ENCODE measurements at regions not wholly inside any gene's neighbourhood (a gene's known extent, or its start where the extent isn't known, plus 50 kb on each side); places are given as distances from the start of the nearest gene placed in this dataset.
"Not testable (repeated sequence)": the region's sequence is repeated elsewhere in the genome, so short reads cannot be mapped to it uniquely, and the experiment has no call there.

GRCh38 chr11:70594031-70594430, 195.7 kb downstream of the CTTN start:
- POLR2A ChIA-PET, result no interaction called here
- no peaks in the 10 kb centered on the region for H3K9me3 Mint-ChIP-seq

GRCh38 chr11:70594606-70595005, 196.3 kb downstream of the CTTN start:
- H3K9me3 Mint-ChIP-seq, result no peaks in the 10 kb centered on the region
- no peaks in the 10 kb centered on the region for H3K36me3 Mint-ChIP-seq
- no peak overlapping the region for H3K4me3 Mint-ChIP-seq
- intact Hi-C loops (cut with micrococcal nuclease), result no loop called here
- peaks cover 11% of the 10 kb centered on the region for H3K4me1 Mint-ChIP-seq (ENCODE audit: low read depth)
- DNase-seq, result no peak
- H3K27me3 Mint-ChIP-seq, result peaks cover 9% of the 10 kb centered on the region
- H3K27ac Mint-ChIP-seq, result no peak overlapping the region
- POLR2A ChIA-PET, result no interaction called here
- CTCF ChIA-PET, result no interaction called here

More at GRCh38 chr11:70594031-70594430, 195.7 kb downstream of the CTTN start:
- intact Hi-C loops (cut with micrococcal nuclease), result no loop called here
- H3K27ac Mint-ChIP-seq, result no peak overlapping the region
- no peak for DNase-seq
- no peak overlapping the region for H3K4me3 Mint-ChIP-seq
- peaks cover 12% of the 10 kb centered on the region for H3K27me3 Mint-ChIP-seq
- CTCF ChIA-PET, result no interaction called here
- H3K4me1 Mint-ChIP-seq (ENCODE audit: low read depth), result peaks cover 13% of the 10 kb centered on the region
- no peaks in the 10 kb centered on the region for H3K36me3 Mint-ChIP-seq

- DNase-seq, result no peak
- Mint-ChIP-seq H3K9me3 (no peaks in the 10 kb centered on the region), H3K27me3 (peaks cover 9% of the 10 kb centered on the region), H3K4me3 (no peak overlapping the region), H3K4me1 (ENCODE audit: low read depth) (peaks cover 8% of the 10 kb centered on the region), H3K27ac (no peak overlapping the region), H3K36me3 (no peaks in the 10 kb centered on the region)
- POLR2A ChIA-PET, result no interaction called here
- intact Hi-C loops (cut with micrococcal nuclease), result no loop called here
- CTCF ChIA-PET, result no interaction called here
Observed at GRCh38 chr11:70595016-70595415, 196.7 kb downstream of the CTTN start.

GRCh38 chr11:70595452-70595851, 197.1 kb downstream of the CTTN start:
- Mint-ChIP-seq H3K27ac (no peak overlapping the region), H3K27me3 (peaks cover 9% of the 10 kb centered on the region), H3K4me1 (ENCODE audit: low read depth) (peaks cover 4% of the 10 kb centered on the region), H3K36me3 (no peaks in the 10 kb centered on the region), H3K9me3 (no peaks in the 10 kb centered on the region), H3K4me3 (no peak overlapping the region)
- no peak for DNase-seq
- intact Hi-C loops (cut with micrococcal nuclease), result no loop called here
- CTCF ChIA-PET, result no interaction called here
- POLR2A ChIA-PET, result no interaction called here

GRCh38 chr11:70596091-70596490, 197.8 kb downstream of the CTTN start:
- ChIA-PET POLR2A (no interaction called here), CTCF (no interaction called here)
- Mint-ChIP-seq H3K4me3 (no peak overlapping the region), H3K27ac (no peak overlapping the region), H3K27me3 (peaks cover 9% of the 10 kb centered on the region), H3K36me3 (no peaks in the 10 kb centered on the region), H3K9me3 (no peaks in the 10 kb centered on the region), H3K4me1 (ENCODE audit: low read depth) (no peaks in the 10 kb centered on the region)
- no peak for DNase-seq
- intact Hi-C loops (cut with micrococcal nuclease), result no loop called here

GRCh38 chr11:70597006-70597555, 198.8 kb downstream of the CTTN start:
- ChIA-PET POLR2A (no interaction called here), CTCF (no interaction called here)
- intact Hi-C loops (cut with micrococcal nuclease), result no loop called here
- H3K27me3 Mint-ChIP-seq, result peaks cover 9% of the 10 kb centered on the region
- no peak for DNase-seq
- no peaks in the 10 kb centered on the region for H3K36me3 Mint-ChIP-seq
- H3K4me1 Mint-ChIP-seq (ENCODE audit: low read depth), result no peaks in the 10 kb centered on the region
- H3K4me3 Mint-ChIP-seq, result no peak overlapping the region
- H3K9me3 Mint-ChIP-seq, result no peaks in the 10 kb centered on the region
- no peak overlapping the region for H3K27ac Mint-ChIP-seq

DNA sequence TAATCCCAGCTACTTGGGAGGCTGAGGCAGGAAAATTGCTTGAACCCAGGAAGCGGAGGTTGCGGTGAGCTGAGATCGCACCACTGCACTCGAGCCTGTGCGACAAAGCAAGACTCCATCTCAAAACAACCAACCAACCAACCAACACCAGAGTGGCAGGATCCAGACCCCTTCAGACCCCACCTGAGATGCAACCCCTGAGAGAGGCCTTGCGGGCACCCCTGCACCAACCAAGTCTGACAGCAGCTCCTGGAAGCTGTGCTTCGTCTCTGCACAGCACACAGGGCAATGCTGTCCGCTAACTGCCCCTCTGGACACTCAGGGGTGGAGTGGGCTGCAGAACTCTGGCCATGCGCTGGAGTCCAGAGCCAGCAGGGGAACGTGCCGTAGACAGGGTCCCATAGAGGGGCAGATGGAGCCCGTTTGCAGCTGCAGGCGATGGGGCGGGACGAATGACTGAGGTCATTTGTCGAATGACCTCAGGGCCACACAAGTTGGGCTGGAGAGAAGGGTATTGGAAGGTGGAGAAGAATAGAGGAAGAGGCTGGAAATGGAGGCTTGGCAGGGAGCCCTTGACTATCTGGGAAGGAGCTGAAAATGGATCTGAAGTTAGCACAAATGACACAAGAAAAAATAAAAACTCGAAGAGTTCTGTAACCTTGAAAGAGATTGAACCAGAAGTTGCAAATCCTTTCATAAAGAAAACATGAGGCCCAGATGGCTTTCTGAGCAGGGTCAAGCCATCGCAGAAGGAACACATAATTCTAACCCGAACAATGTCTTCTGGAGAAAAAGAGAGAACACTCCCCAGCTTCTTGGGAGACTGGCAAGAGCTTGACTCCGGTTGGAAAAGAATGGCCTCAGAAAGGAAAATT, 199.7 kb downstream of the CTTN start:
- H3K9me3 Mint-ChIP-seq, result no peaks in the 10 kb centered on the region

GRCh38 chr11:70600911-70601415, 202.6 kb downstream of the CTTN start:
- H3K36me3 Mint-ChIP-seq; intact Hi-C loops (cut with micrococcal nuclease); H3K4me1 Mint-ChIP-seq (ENCODE audit: low read depth); DNase-seq; H3K27me3 Mint-ChIP-seq; H3K4me3 Mint-ChIP-seq; H3K9me3 Mint-ChIP-seq; CTCF ChIA-PET; H3K27ac Mint-ChIP-seq: not testable (repeated sequence)
- POLR2A ChIA-PET, result interaction anchor here (0.6 kb wide), 1 partner anchor 17 kb away, joined by 3 read pairs; no protein-coding TSS in a partner anchor

More for the DNA sequence above, 199.7 kb downstream of the CTTN start:
- DNase-seq, result no peak
- H3K4me1 Mint-ChIP-seq (ENCODE audit: low read depth), result no peaks in the 10 kb centered on the region
- H3K36me3 Mint-ChIP-seq, result no peaks in the 10 kb centered on the region
- H3K27me3 Mint-ChIP-seq, result peaks cover 9% of the 10 kb centered on the region
- H3K4me3 Mint-ChIP-seq, result no peak overlapping the region
- ChIA-PET POLR2A (no interaction called here), CTCF (interaction anchor here (0.6 kb wide), 1 partner anchor 114 kb away, joined by 3 read pairs; no protein-coding TSS in a partner anchor)
- intact Hi-C loops (cut with micrococcal nuclease), result no loop called here
- no peak overlapping the region for H3K27ac Mint-ChIP-seq

DNA sequence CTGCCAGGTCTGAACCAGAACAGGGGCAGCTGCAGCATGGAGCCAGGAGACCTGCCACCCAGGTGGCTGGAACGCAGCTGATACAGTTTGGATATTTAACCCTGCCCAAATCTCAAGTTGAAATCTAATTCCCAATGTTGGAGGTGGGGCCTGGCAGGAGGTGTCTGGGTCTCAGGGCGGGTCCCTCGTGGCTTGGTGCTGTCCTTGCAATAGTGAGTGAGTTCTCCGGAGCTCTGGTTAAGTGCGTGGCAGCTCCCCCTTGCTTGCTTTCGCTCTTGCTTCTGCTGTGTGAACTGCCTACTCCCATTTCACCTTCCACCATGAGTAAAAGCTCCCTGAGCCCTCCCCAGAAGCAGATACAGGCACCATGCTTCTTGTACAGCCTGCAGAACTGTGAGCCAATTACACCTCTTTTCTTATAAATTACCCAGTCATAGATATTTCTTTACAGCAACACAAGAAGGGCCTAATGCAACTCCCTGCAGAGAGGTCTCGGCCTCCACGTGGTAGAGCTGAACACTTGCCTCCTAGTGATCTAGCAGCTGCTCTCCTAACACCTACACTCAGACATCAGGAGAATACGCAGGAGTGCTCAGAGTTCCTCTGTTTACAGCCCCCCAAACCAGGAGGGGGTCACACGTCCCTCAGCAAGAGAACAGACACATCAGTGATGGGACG, 203.7 kb downstream of the CTTN start:
- no peak for DNase-seq
- CTCF ChIA-PET, result no interaction called here
- no peaks in the 10 kb centered on the region for H3K4me1 Mint-ChIP-seq (ENCODE audit: low read depth)
- no peak overlapping the region for H3K4me3 Mint-ChIP-seq
- H3K9me3 Mint-ChIP-seq, result no peaks in the 10 kb centered on the region
- no peaks in the 10 kb centered on the region for H3K36me3 Mint-ChIP-seq
- intact Hi-C loops (cut with micrococcal nuclease), result no loop called here
- H3K27me3 Mint-ChIP-seq, result no peaks in the 10 kb centered on the region
- no peak overlapping the region for H3K27ac Mint-ChIP-seq
- POLR2A ChIA-PET, result no interaction called here

DNA sequence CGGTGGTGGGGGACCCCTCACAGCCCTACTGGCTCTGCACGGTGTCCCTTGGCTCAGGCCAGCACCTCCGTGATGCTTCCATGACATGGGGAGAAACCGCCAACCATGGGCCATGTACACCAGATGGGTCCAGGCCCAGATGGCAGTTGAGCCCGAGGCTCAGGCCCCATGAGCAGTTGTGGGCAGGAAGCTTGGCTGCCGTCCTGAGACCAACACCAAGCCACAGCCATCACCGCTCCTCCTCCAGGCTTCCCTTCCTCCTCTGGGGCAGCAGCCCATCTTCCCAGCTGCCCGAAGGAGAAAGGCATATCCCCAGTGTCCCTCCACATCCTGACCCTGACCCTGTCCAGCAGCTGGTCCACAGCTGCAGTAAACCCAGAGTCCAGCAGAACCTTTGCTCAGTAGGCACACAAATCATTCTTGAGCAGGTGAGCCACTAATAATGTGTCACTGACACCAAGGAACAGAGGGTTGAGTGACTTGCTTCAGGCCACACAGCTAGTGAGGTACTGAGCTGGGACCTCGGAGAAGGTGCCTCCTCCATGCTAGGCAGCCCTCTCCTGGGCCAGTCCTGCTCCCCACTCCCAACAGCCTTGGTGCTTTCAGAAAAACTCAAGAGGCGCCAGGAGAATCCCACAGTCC, 204.9 kb downstream of the CTTN start:
- Mint-ChIP-seq H3K4me1 (ENCODE audit: low read depth) (no peaks in the 10 kb centered on the region), H3K27me3 (no peaks in the 10 kb centered on the region), H3K27ac (no peak overlapping the region), H3K4me3 (no peak overlapping the region), H3K36me3 (no peaks in the 10 kb centered on the region), H3K9me3 (no peaks in the 10 kb centered on the region)
- ChIA-PET POLR2A (no interaction called here), CTCF (no interaction called here)
- DNase-seq, result no peak
- intact Hi-C loops (cut with micrococcal nuclease), result no loop called here

- CTCF ChIA-PET, result no interaction called here
Observed at GRCh38 chr11:70603756-70604211, 205.5 kb downstream of the CTTN start.

GRCh38 chr11:70604221-70604620, 205.9 kb downstream of the CTTN start:
- DNase-seq, result no peak
- no peak overlapping the region for H3K27ac Mint-ChIP-seq
- no peaks in the 10 kb centered on the region for H3K27me3 Mint-ChIP-seq
- no peaks in the 10 kb centered on the region for H3K36me3 Mint-ChIP-seq
- POLR2A ChIA-PET, result no interaction called here
- CTCF ChIA-PET, result no interaction called here
- H3K4me3 Mint-ChIP-seq, result no peak overlapping the region
- H3K9me3 Mint-ChIP-seq, result no peaks in the 10 kb centered on the region
- intact Hi-C loops (cut with micrococcal nuclease), result no loop called here
- no peaks in the 10 kb centered on the region for H3K4me1 Mint-ChIP-seq (ENCODE audit: low read depth)

More at GRCh38 chr11:70603756-70604211, 205.5 kb downstream of the CTTN start:
- POLR2A ChIA-PET, result no interaction called here
- H3K4me3 Mint-ChIP-seq, result no peak overlapping the region
- intact Hi-C loops (cut with micrococcal nuclease), result no loop called here
- no peak for DNase-seq
- H3K27ac Mint-ChIP-seq, result no peak overlapping the region
- H3K9me3 Mint-ChIP-seq, result no peaks in the 10 kb centered on the region
- H3K27me3 Mint-ChIP-seq, result no peaks in the 10 kb centered on the region
- H3K4me1 Mint-ChIP-seq (ENCODE audit: low read depth), result no peaks in the 10 kb centered on the region
- no peaks in the 10 kb centered on the region for H3K36me3 Mint-ChIP-seq
